ENCODE measurements at regions not wholly inside any gene's neighbourhood (a gene's known extent, or its start where the extent isn't known, plus 50 kb on each side); places are given as distances from the start of the nearest gene placed in this dataset.

DNA sequence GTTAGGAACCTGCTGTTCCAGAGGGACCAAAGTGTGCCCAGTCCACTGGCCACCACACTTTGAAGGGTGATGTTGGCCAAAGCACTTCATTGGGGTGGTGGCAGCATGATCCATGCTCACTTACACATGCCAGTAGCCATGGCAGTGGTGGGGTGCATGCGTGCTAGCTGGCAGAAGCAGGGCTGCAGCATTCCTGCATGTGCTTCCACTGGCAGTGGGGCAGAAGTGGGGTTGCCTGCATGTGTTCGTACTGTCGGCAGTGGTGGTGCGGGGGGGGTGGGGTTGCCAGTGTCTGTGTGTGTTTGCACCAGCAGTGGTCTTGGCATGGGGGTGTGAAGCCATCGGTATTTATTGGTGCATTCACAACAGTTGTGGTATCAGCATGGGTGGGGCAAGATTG lies 260.3 kb upstream of the ANKH start:
- H3K9ac ChIP-seq (ENCODE audit: control insufficient read depth, insufficient read depth, low read length), result no peak overlapping the region
- SMC1A ChIA-PET (ENCODE audit: uncharacterized antibody, unreplicated experiment), result interaction anchor here (1.0 to 1.4 kb wide), 2 partner anchors 11 to 692 kb away, joined by 4 to 5 read pairs; no protein-coding TSS in a partner anchor
- WGBS (ENCODE audit: insufficient coverage, insufficient replicate concordance, low lambda C conversion rate, missing lambda C conversion rate), result 39% methylated on average over 5 of the region's 5 CpGs
- RAD21 ChIA-PET (ENCODE audit: unreplicated experiment), result interaction anchor here (1.1 kb wide), 1 partner anchor 22 kb away, joined by 3 read pairs; no protein-coding TSS in a partner anchor
- CTCF ChIA-PET, result interaction anchor here (0.6 to 1.5 kb wide), 4 partner anchors 27 to 1919 kb away, joined by 3 to 8 read pairs (median 4); no protein-coding TSS in a partner anchor
- H3K4me1 ChIP-seq (ENCODE audit: control insufficient read depth, insufficient read depth, low read length), result no peaks in the 10 kb centered on the region
- POLR2A ChIA-PET, result interaction anchor here (0.5 kb wide), 1 partner anchor 286 kb away, joined by 3 read pairs; no protein-coding TSS in a partner anchor
- DNase-seq (ENCODE audit: low read depth, low spot score) (no peak), ATAC-seq (no peak), FAIRE-seq (no peak)
- H3K9me3 ChIP-seq (replicated peaks; ENCODE audit: control insufficient read depth, insufficient read depth, low read length), result no peaks in the 10 kb centered on the region
- no peak overlapping the region for H3K4me2 ChIP-seq (ENCODE audit: control insufficient read depth, insufficient read depth)
- H3K27ac ChIP-seq (ENCODE audit: control insufficient read depth, insufficient read depth), result no peak overlapping the region
- intact Hi-C loops (cut with micrococcal nuclease; ENCODE audit: unreplicated experiment), result no loop called here
- H3K36me3 ChIP-seq (ENCODE audit: control insufficient read depth in 2 of 2, insufficient read depth in 2 of 2, low read length in 1 of 2), result no peaks in the 10 kb centered on the region
- no TSS peak for BruUV-seq (replicated peaks)
- H3K27me3 ChIP-seq (replicated peaks in 1 of 2; ENCODE audit: control insufficient read depth in 2 of 2, insufficient read depth in 2 of 2, low read length in 1 of 2), result no peaks in the 10 kb centered on the region
- TF ChIP-seq, protein P1, sequence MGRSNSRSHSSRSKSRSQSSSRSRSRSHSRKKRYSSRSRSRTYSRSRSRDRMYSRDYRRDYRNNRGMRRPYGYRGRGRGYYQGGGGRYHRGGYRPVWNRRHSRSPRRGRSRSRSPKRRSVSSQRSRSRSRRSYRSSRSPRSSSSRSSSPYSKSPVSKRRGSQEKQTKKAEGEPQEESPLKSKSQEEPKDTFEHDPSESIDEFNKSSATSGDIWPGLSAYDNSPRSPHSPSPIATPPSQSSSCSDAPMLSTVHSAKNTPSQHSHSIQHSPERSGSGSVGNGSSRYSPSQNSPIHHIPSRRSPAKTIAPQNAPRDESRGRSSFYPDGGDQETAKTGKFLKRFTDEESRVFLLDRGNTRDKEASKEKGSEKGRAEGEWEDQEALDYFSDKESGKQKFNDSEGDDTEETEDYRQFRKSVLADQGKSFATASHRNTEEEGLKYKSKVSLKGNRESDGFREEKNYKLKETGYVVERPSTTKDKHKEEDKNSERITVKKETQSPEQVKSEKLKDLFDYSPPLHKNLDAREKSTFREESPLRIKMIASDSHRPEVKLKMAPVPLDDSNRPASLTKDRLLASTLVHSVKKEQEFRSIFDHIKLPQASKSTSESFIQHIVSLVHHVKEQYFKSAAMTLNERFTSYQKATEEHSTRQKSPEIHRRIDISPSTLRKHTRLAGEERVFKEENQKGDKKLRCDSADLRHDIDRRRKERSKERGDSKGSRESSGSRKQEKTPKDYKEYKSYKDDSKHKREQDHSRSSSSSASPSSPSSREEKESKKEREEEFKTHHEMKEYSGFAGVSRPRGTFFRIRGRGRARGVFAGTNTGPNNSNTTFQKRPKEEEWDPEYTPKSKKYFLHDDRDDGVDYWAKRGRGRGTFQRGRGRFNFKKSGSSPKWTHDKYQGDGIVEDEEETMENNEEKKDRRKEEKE (IDR thresholded peaks at IDR 0.05), result no peak
- no peak for TF ChIP-seq CHD4 (IDR thresholded peaks at IDR 0.05)
- TF ChIP-seq FOXK2 (IDR thresholded peaks at IDR 0.05), result no peak
- no peak overlapping the region for H2AFZ ChIP-seq (ENCODE audit: control insufficient read depth, low read depth, low read length)
- H3K4me3 ChIP-seq, result no peak overlapping the region
- H4K20me1 ChIP-seq (ENCODE audit: control insufficient read depth, insufficient read depth), result no peaks in the 10 kb centered on the region
- in situ Hi-C loops (cut with MboI), result no loop called here
- no peaks in the 10 kb centered on the region for H3K79me2 ChIP-seq (ENCODE audit: control insufficient read depth, insufficient read depth, low read length)

GRCh38 chr5:15124871-15125568 lies 253.4 kb upstream of the ANKH start:
- H3K4me1 ChIP-seq (ENCODE audit: control insufficient read depth, insufficient read depth, low read length), result no peaks in the 10 kb centered on the region
- in situ Hi-C loops (cut with MboI), result no loop called here
- POLR2A ChIA-PET, result no interaction called here
- H3K4me3 ChIP-seq, result no peak overlapping the region
- no peak overlapping the region for H2AFZ ChIP-seq (ENCODE audit: control insufficient read depth, low read depth, low read length)
- H4K20me1 ChIP-seq (ENCODE audit: control insufficient read depth, insufficient read depth), result no peaks in the 10 kb centered on the region
- no peak overlapping the region for H3K27ac ChIP-seq (ENCODE audit: control insufficient read depth, insufficient read depth)
- H3K36me3 ChIP-seq (ENCODE audit: control insufficient read depth in 2 of 2, insufficient read depth in 2 of 2, low read length in 1 of 2), result no peaks in the 10 kb centered on the region
- RAD21 ChIA-PET (ENCODE audit: unreplicated experiment), result no interaction called here
- no peak for ATAC-seq
- no peak for DNase-seq (ENCODE audit: low read depth, low spot score)
- H3K9me3 ChIP-seq (replicated peaks; ENCODE audit: control insufficient read depth, insufficient read depth, low read length), result no peaks in the 10 kb centered on the region
- H3K27me3 ChIP-seq (replicated peaks in 1 of 2; ENCODE audit: control insufficient read depth in 2 of 2, insufficient read depth in 2 of 2, low read length in 1 of 2), result no peaks in the 10 kb centered on the region
- CTCF ChIA-PET, result no interaction called here
- H3K9ac ChIP-seq (ENCODE audit: control insufficient read depth, insufficient read depth, low read length), result no peak overlapping the region
- no peak for FAIRE-seq
- no peaks in the 10 kb centered on the region for H3K79me2 ChIP-seq (ENCODE audit: control insufficient read depth, insufficient read depth, low read length)
- intact Hi-C loops (cut with micrococcal nuclease; ENCODE audit: unreplicated experiment), result no loop called here
- no TSS peak for BruUV-seq (replicated peaks)
- H3K4me2 ChIP-seq (ENCODE audit: control insufficient read depth, insufficient read depth), result no peak overlapping the region
- 13% methylated on average over 2 of the region's 2 CpGs for WGBS (ENCODE audit: insufficient coverage, insufficient replicate concordance, low lambda C conversion rate, missing lambda C conversion rate)
- SMC1A ChIA-PET (ENCODE audit: uncharacterized antibody, unreplicated experiment), result no interaction called here
- TF ChIP-seq MYC (IDR thresholded peaks at IDR 0.05; ENCODE audit: insufficient read depth, insufficient read length, insufficient replicate concordance, low read length, severe bottlenecking) (no peak), SIN3A (IDR thresholded peaks at IDR 0.05; ENCODE audit: low read depth, low read length) (no peak), ZNF24 (IDR thresholded peaks at IDR 0.05) (no peak), RAD51 (IDR thresholded peaks at IDR 0.05) (no peak)
- TF ChIP-seq, protein P2, sequence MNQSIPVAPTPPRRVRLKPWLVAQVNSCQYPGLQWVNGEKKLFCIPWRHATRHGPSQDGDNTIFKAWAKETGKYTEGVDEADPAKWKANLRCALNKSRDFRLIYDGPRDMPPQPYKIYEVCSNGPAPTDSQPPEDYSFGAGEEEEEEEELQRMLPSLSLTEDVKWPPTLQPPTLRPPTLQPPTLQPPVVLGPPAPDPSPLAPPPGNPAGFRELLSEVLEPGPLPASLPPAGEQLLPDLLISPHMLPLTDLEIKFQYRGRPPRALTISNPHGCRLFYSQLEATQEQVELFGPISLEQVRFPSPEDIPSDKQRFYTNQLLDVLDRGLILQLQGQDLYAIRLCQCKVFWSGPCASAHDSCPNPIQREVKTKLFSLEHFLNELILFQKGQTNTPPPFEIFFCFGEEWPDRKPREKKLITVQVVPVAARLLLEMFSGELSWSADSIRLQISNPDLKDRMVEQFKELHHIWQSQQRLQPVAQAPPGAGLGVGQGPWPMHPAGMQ (IDR thresholded peaks at IDR 0.05; ENCODE audit: borderline replicate concordance), result no peak
